SHP77 (cell line): ENCODE measurements at regions not wholly inside any gene's neighbourhood (a gene's known extent, or its start where the extent isn't known, plus 50 kb on each side); places are given as distances from the start of the nearest gene placed in this dataset.
"Not testable (repeated sequence)": the region's sequence is repeated elsewhere in the genome, so short reads cannot be mapped to it uniquely, and the experiment has no call there.

Experiments used
- DNase-seq, 2 experiments: peaks; one replicate each; lab custom pipeline; 2025; lab: John Stamatoyannopoulos, UW

GRCh38 chr16:29108625-29109169 lies 123.8 kb downstream of the LAT start:
- DNase-seq = not testable (repeated sequence)

GRCh38 chr16:29107299-29107698 lies 122.4 kb downstream of the LAT start:
- no peak for DNase-seq

- not testable (repeated sequence) for DNase-seq
Observed at GRCh38 chr16:29106259-29106908, 121.5 kb downstream of the LAT start.

- DNase-seq = not testable (repeated sequence)
Observed at GRCh38 chr16:29104600-29104999, 119.7 kb downstream of the LAT start.

GRCh38 chr16:29097965-29098364 lies 113.1 kb downstream of the LAT start:
- not testable (repeated sequence) for DNase-seq

GRCh38 chr16:29094729-29095624 lies 110.1 kb downstream of the LAT start:
- DNase-seq = not testable (repeated sequence)

GRCh38 chr16:29094325-29094724 lies 109.5 kb downstream of the LAT start:
- not testable (repeated sequence) for DNase-seq

- DNase-seq = not testable (repeated sequence)
Observed at GRCh38 chr16:29089679-29090078, 104.8 kb downstream of the LAT start.

GRCh38 chr16:29087673-29088072 lies 102.8 kb downstream of the LAT start:
- DNase-seq = not testable (repeated sequence)

- DNase-seq = not testable (repeated sequence)
Observed at GRCh38 chr16:29081829-29082639, 97.2 kb downstream of the LAT start.

- DNase-seq = not testable (repeated sequence)
Observed at GRCh38 chr16:29074554-29075402, 89.9 kb downstream of the LAT start.

GRCh38 chr16:29062235-29062634 lies 77.4 kb downstream of the LAT start:
- DNase-seq = not testable (repeated sequence)

GRCh38 chr16:29061467-29061921 lies 76.6 kb downstream of the LAT start:
- not testable (repeated sequence) for DNase-seq

- not testable (repeated sequence) for DNase-seq
Observed at GRCh38 chr16:29060022-29060810, 75.4 kb downstream of the LAT start.

- not testable (repeated sequence) for DNase-seq
Observed at GRCh38 chr16:29059575-29059974, 74.7 kb downstream of the LAT start.
